ENCODE measurements at regions not wholly inside any gene's neighbourhood (a gene's known extent, or its start where the extent isn't known, plus 50 kb on each side); places are given as distances from the start of the nearest gene placed in this dataset.
A peak's percentile ranks its signal among the peaks of the same experiment; 100 is the strongest.

- H3K4me3 Mint-ChIP-seq = peak overlapping the region; percentile 73
- peaks cover 16% of the 10 kb centered on the region for H3K27me3 Mint-ChIP-seq (ENCODE audit: low read depth, poor library complexity)
- H3K27ac Mint-ChIP-seq = no peak overlapping the region
- no peaks in the 10 kb centered on the region for H3K36me3 Mint-ChIP-seq (ENCODE audit: low read depth)
- TF ChIP-seq CTCF (IDR thresholded peaks at IDR 0.05) = no peak
- DNase-seq = peak; percentile 9
- H3K4me1 Mint-ChIP-seq = peaks cover 16% of the 10 kb centered on the region
- peaks cover 9% of the 10 kb centered on the region for H3K9me3 Mint-ChIP-seq
These were observed 113.9 kb upstream of the IRS2 start for GRCh38 chr13:109900320-109900719.

GRCh38 chr13:109899748-109900147 is 113.4 kb upstream of the IRS2 start:
- DNase-seq = no peak
- no peak for TF ChIP-seq CTCF (IDR thresholded peaks at IDR 0.05)
- no peak overlapping the region for H3K27ac Mint-ChIP-seq
- no peak overlapping the region for H3K4me3 Mint-ChIP-seq
- no peaks in the 10 kb centered on the region for H3K36me3 Mint-ChIP-seq (ENCODE audit: low read depth)
- H3K4me1 Mint-ChIP-seq = peaks cover 16% of the 10 kb centered on the region
- H3K27me3 Mint-ChIP-seq (ENCODE audit: low read depth, poor library complexity) = peaks cover 16% of the 10 kb centered on the region
- H3K9me3 Mint-ChIP-seq = peaks cover 9% of the 10 kb centered on the region

- no peak for DNase-seq
- TF ChIP-seq CTCF (IDR thresholded peaks at IDR 0.05) = no peak
- Mint-ChIP-seq H3K9me3 (peaks cover 9% of the 10 kb centered on the region), H3K27me3 (ENCODE audit: low read depth, poor library complexity) (peaks cover 16% of the 10 kb centered on the region), H3K4me1 (peaks cover 16% of the 10 kb centered on the region), H3K27ac (no peak overlapping the region), H3K36me3 (ENCODE audit: low read depth) (no peaks in the 10 kb centered on the region), H3K4me3 (no peak overlapping the region)
These were observed 112.9 kb upstream of the IRS2 start for GRCh38 chr13:109899316-109899715.

- no peak for DNase-seq
- Mint-ChIP-seq H3K27ac (no peak overlapping the region), H3K36me3 (ENCODE audit: low read depth) (no peaks in the 10 kb centered on the region), H3K4me1 (peaks cover 16% of the 10 kb centered on the region), H3K9me3 (peaks cover 6% of the 10 kb centered on the region), H3K4me3 (no peak overlapping the region), H3K27me3 (ENCODE audit: low read depth, poor library complexity) (peaks cover 23% of the 10 kb centered on the region)
- TF ChIP-seq CTCF (IDR thresholded peaks at IDR 0.05) = no peak
These were observed 111.7 kb upstream of the IRS2 start for GRCh38 chr13:109897988-109898624.

GRCh38 chr13:109892101-109892500 is 105.7 kb upstream of the IRS2 start:
- no peaks in the 10 kb centered on the region for H3K36me3 Mint-ChIP-seq (ENCODE audit: low read depth)
- H3K9me3 Mint-ChIP-seq = peaks cover 25% of the 10 kb centered on the region
- no peak overlapping the region for H3K27ac Mint-ChIP-seq
- H3K27me3 Mint-ChIP-seq (ENCODE audit: low read depth, poor library complexity) = peaks cover 7% of the 10 kb centered on the region
- H3K4me3 Mint-ChIP-seq = no peak overlapping the region
- TF ChIP-seq CTCF (IDR thresholded peaks at IDR 0.05) = no peak
- DNase-seq = no peak
- no peaks in the 10 kb centered on the region for H3K4me1 Mint-ChIP-seq

- no peak for TF ChIP-seq CTCF (IDR thresholded peaks at IDR 0.05)
- DNase-seq = no peak
- Mint-ChIP-seq H3K27me3 (ENCODE audit: low read depth, poor library complexity) (peaks cover 3% of the 10 kb centered on the region), H3K27ac (no peak overlapping the region), H3K4me3 (no peak overlapping the region), H3K4me1 (peaks cover 12% of the 10 kb centered on the region), H3K36me3 (ENCODE audit: low read depth) (no peaks in the 10 kb centered on the region), H3K9me3 (peaks cover 25% of the 10 kb centered on the region)
These were observed 98.9 kb upstream of the IRS2 start for GRCh38 chr13:109885235-109885634.

All from nephron progenitor cell (in vitro differentiated cells).